HG03457 (cell line): ENCODE measurements at regions not wholly inside any gene's neighbourhood (a gene's known extent, or its start where the extent isn't known, plus 50 kb on each side); places are given as distances from the start of the nearest gene placed in this dataset.

Experiments used
- ATAC-seq: cut with Tn5 transposase; IDR thresholded peaks from one replicate; pipeline ENCODE4 v1.9.1; 2021; ENCODE audit warnings: moderate number of reproducible peaks; ENCODE audit not compliant: unreplicated experiment

DNA sequence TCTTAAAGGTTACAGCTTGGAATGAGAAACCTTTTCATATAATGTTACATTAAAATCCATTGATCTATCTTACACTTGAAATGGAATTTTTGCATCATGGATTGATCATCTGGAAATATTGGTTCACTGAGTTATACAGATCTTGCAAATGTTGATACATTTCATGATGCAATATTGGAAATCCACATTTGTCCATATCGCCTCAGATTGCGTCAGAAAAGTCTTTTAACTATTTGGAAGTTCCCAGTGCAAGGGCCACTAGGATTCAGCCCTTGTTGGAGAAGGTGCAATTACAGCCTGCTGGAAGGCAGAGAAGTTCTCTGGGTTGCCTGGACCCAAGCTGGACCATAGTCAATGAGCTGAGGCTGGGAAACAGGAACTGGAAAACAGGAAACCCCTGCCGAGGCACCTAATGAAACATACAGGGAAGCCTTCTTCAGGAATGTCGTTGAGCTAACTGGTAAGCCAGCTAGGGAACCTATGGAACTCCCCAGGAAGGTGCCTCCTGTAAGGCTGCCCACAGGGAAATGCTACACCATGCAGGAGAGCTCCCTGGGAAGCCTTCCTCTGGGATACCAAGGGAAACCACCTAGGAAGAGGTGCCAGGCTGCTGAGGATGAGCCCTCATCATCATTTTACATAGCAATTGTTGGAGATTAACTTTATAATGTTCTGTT, 600.4 kb upstream of the CADM1 start:
- ATAC-seq = no peak

DNA sequence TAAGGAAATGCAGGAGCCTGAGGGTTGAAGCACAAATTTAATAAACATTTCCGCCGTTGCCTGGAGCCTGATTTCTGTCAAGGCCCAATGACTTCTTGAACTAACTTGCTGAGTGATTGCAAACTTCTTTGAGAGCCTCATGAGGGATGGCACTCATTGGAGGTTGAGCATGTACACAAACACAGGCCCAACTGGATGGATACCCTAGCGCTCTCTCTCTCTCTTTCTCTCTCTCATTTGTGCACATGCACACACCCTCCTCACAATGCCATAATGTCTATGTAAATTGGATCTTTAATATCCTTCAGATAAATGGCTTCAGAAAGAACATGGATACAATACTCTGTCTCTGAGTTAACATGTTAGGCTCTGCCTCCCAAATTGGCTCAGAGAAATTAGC, 597.7 kb upstream of the CADM1 start:
- no peak for ATAC-seq

DNA sequence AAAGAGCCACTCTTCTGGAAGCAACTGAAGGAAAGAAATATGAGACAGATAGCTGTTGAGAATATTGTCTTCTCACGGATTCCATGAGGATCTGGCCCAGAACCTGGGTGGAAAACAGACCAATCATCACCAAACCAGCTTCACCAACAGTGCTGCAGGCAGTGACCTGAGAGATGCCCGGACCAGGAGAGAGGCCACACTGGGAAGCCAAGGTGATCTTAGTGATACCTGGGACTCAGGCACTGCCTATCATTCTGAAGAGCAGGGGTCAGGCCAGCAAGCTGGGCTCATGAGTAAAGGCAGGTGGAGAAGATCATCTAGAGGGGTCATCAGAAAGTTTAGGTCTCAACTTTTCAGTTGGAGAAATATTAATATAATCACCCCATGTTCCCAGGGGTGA, 595.8 kb upstream of the CADM1 start:
- no peak for ATAC-seq

- no peak for ATAC-seq
These were observed 595.3 kb upstream of the CADM1 start for GRCh38 chr11:116099541-116099940.

DNA sequence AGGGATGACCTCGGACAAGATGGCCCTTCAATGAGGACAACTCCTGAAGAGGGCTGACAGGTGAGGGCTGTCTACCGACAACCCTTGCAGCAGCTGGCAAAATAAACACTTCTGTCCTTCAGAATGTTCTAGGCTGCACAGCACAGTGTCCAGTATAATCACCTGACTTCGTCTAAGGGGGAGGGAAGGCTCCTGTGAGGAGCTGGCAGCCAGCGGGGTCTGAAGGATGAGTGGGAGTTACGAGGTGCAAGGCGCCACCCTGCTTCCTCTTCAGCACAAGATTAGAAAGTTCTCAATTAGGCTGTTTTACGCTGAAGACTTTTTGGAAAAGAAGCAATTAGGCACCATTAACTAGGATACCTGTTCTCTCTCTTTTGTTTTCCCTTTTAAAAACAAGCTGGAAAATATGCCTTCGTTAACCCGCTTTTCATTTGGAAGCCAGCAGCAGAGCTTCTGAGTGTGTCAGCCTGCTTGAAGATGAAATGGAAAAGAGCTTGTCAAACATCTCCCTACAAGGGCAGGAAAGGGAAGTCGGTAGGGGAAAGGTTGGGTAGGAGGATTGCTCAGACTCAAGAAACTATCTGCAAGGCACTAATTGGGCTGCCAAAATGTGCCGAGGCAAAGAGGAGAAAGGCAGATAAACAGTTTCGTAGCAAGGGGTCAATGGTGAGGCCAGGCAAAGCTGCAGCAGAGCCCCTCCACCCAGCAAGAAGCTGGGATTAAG, 592.2 kb upstream of the CADM1 start:
- ATAC-seq = no peak

- no peak for ATAC-seq
These were observed 589.5 kb upstream of the CADM1 start for GRCh38 chr11:116093481-116094270.

DNA sequence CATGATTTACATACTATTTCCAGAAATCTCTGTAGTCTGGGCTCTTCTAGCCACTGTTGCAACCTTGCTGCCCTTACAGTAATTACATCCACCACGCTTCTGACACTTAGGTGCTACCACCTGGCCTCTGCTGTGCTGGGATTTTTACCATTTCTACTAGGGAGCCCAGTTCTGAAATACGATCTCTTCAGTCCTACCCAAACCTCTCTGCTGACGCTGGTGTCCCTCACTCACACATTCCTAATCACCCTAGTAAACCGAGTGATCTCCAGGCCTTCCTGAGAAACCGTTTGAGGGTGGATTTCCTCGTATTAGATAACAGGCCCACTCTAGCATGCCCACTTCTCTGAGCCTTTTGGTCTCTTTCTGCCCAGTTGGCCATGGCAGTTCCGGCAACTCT, 588.9 kb upstream of the CADM1 start:
- no peak for ATAC-seq

GRCh38 chr11:116086426-116086825, 582.2 kb upstream of the CADM1 start:
- no peak for ATAC-seq

DNA sequence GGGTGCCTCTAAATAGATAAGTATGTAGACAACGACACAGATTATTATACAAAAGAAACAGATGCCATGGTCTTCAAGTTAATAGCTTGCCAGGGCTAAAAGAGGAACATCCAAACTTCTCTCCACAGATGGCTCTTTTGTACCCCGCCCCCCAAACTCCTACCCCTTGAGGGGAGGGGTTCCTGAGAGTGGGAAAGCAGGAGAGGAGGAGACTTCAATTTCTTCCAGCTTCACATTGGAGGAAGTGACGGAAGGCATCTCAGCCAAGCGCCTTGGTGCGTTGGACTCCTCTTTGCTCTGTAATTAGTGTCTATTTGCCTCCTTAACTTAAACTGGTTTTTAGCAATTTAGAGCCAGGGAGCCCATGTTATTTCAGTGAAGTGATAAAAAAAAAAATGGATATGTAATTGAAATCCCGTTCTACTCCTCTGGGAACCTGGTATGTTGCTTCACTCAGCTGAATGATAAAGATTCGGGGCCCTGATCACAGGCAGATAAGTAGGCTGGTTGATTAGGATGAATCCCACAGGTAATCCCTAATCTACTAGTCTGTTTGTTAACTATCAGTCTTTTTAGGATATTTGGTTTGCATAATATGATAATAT, 580.9 kb upstream of the CADM1 start:
- ATAC-seq = no peak

DNA sequence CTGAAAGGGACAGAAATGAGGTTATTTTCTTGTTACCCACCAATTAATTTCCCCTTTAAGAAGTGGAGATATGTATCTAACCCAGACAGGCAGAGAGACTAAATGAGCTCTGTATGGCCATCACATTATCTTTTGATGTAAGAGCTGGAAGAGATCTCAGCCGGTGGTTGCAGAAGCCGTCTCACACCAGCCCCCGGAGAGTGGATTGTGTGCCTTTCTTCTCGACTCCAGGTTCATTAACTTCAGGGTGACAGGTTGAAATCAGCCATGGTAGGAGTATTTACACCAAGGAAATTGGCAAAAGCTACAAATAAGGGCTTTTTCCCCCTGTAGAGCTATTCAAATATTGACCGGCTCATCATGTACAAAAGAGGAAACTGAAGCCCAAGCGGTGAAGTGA, 580.3 kb upstream of the CADM1 start:
- ATAC-seq = no peak

- ATAC-seq = no peak
These were observed 578.0 kb upstream of the CADM1 start for GRCh38 chr11:116082256-116082655.

DNA sequence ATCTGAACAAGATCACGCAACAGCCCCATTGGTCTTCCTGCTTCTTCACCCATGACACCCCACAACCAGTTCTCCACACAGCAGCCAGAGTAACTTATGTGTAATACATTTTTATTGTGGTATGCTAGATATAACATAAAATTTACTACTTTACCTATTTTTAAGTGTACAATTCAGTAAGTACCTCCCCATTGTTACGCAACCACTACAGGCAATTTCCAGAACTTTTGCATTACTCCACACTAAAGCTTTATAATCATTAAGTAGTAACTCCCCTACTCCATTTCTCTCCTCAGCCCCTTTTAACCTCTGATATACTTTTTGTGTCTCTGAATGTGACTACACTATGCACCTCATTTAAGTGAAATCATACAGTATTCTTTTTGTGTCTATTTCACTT, 575.4 kb upstream of the CADM1 start:
- no peak for ATAC-seq

DNA sequence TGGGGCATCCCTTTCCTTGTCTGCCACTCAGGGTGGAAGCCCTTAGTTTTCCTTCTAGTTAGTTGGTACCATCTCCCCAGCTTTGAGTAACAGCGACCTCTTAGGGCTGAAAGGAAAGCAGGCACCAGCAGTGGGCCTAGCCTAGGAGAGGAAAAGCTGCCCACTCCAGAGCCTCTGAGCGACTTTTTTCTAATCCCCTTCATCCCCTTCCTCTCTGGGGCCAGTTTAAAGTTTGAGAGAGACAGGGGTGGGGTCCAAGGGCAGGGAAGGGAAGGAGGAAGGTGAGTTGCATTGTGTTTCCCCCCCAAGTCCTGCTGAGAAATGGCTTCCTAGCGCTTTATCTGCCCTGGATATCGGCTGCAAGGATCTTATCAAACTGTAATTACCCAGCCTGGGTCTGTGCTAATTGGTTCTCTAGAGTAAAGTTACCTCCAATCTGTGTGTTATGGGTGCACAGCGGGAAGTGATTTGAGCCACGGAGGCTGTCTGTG, 573.9 kb upstream of the CADM1 start:
- no peak for ATAC-seq

DNA sequence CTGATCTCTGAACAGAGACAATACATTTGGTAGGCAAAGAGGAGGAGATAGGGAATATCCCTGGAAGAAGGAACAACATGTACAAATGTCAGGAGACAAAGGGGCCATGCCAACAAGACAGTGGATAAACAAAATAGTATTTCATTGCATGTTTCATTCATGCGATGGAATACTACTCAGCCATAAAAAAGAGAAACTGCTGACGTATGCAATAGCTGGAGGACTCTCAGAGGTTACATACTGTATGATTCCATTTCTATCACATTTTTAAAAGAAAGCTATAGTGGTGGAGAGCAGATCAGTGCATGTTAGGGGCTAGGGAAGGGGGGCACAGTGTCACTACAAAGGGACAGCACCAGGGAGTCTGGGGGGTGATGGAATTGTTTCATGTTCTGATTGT, 572.9 kb upstream of the CADM1 start:
- ATAC-seq = no peak

GRCh38 chr11:116073854-116074837, 569.9 kb upstream of the CADM1 start:
- no peak for ATAC-seq

- no peak for ATAC-seq
These were observed 568.6 kb upstream of the CADM1 start for GRCh38 chr11:116072601-116073410.

DNA sequence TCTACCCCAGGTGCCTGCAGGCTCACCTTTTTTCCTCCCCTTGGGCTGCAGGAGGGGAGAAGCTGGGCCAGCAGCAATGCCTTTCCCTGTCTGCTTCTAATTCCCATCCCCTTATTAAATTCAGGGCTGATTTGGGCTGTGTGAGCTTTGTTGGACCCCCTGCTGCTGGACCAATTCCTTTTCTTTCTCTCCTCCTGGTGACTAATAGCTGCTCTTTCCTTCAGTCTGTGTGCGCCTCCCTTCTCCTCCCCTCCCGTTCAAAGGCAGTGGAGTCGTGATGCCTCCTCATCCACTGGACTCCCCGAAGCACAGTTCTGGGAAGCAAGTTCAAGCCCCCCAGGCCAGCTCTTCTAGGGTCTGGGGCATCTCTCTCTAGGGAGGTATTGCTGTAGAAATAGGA, 567.9 kb upstream of the CADM1 start:
- ATAC-seq = no peak

GRCh38 chr11:116071241-116071640, 567.0 kb upstream of the CADM1 start:
- no peak for ATAC-seq

- ATAC-seq = no peak
These were observed 566.3 kb upstream of the CADM1 start for GRCh38 chr11:116070520-116070919.
